HEK293 (cell line): ENCODE measurements at regions not wholly inside any gene's neighbourhood (a gene's known extent, or its start where the extent isn't known, plus 50 kb on each side); places are given as distances from the start of the nearest gene placed in this dataset.

Experiments
- HOXC10 ChIP-seq: sonication (generic); formaldehyde crosslinking; IDR thresholded peaks from 2 replicates; pipeline ENCODE4 v1.8.1; 2023; ENCODE audit warnings: mild to moderate bottlenecking, missing genetic modification reagents
- SP2 ChIP-seq: fragments of 450-650 bp; formaldehyde crosslinking; IDR thresholded peaks from 2 replicates; pipeline ENCODE4 v1.5.1; 2016; ENCODE audit warnings: missing biosample characterization, missing genetic modification characterization
- ZNF366 ChIP-seq: fragments of 450-650 bp; formaldehyde crosslinking; conservative IDR thresholded peaks from 2 replicates; pipeline ENCODE4 v1.5.1; 2016; ENCODE audit warnings: missing biosample characterization, missing genetic modification characterization
- ZNF677 ChIP-seq: fragments of 450-650 bp; IDR thresholded peaks from 2 replicates; pipeline ENCODE4 v1.5.0; 2018; ENCODE audit warnings: missing biosample characterization, mild to moderate bottlenecking, missing genetic modification characterization, moderate library complexity

GRCh38 chr6:14067656-14068055 is 49.9 kb upstream of the CD83 start (continued):
- no peak for TF ChIP-seq ZNF366 (tag by site-specific recombination)
- TF ChIP-seq SP2 (tag by site-specific recombination) = no peak
- TF ChIP-seq HOXC10 (CRISPR knock-in tag) = no peak
- TF ChIP-seq ZNF677 (tag by site-specific recombination) = no peak
